Mesothelial cell of epicardium (in vitro differentiated cells): ENCODE measurements at regions not wholly inside any gene's neighbourhood (a gene's known extent, or its start where the extent isn't known, plus 50 kb on each side); places are given as distances from the start of the nearest gene placed in this dataset.
A peak's percentile ranks its signal among the peaks of the same experiment; 100 is the strongest.
"Not testable (repeated sequence)": the region's sequence is repeated elsewhere in the genome, so short reads cannot be mapped to it uniquely, and the experiment has no call there.

Source experiments
- DNase-seq, 2 experiments: peaks; one replicate each; pipeline ENCODE4 v3.0.0; 2021; ENCODE audit warnings: low spot score in 2 of 2; ENCODE audit not compliant: unreplicated experiment in 2 of 2
- H3K27ac Mint-ChIP-seq: 2 replicates; pipeline ENCODE4 v1.8.0; 2021; ENCODE audit warnings: mixed read lengths
- H3K27me3 Mint-ChIP-seq: 2 replicates; pipeline ENCODE4 v1.8.0; 2021; ENCODE audit warnings: low read depth, mixed read lengths
- H3K36me3 Mint-ChIP-seq: 2 replicates; pipeline ENCODE4 v1.8.0; 2021; ENCODE audit warnings: mixed read lengths
- H3K4me1 Mint-ChIP-seq: 2 replicates; pipeline ENCODE4 v1.8.0; 2021; ENCODE audit warnings: mixed read lengths
- H3K4me3 Mint-ChIP-seq: 2 replicates; pipeline ENCODE4 v1.8.0; 2021; ENCODE audit warnings: mild to moderate bottlenecking, moderate library complexity, mixed read lengths
- H3K9me3 Mint-ChIP-seq: 2 replicates; pipeline ENCODE4 v1.8.0; 2021; ENCODE audit warnings: mixed read lengths
- TF ChIP-seq, protein P1 (sequence below): fragments of 200-600 bp; sonication (generic); IDR thresholded peaks from one replicate; pipeline ENCODE4 v1.5.0; 2021; ENCODE audit warnings: antibody characterized with exemption; ENCODE audit not compliant: unreplicated experiment

DNA sequence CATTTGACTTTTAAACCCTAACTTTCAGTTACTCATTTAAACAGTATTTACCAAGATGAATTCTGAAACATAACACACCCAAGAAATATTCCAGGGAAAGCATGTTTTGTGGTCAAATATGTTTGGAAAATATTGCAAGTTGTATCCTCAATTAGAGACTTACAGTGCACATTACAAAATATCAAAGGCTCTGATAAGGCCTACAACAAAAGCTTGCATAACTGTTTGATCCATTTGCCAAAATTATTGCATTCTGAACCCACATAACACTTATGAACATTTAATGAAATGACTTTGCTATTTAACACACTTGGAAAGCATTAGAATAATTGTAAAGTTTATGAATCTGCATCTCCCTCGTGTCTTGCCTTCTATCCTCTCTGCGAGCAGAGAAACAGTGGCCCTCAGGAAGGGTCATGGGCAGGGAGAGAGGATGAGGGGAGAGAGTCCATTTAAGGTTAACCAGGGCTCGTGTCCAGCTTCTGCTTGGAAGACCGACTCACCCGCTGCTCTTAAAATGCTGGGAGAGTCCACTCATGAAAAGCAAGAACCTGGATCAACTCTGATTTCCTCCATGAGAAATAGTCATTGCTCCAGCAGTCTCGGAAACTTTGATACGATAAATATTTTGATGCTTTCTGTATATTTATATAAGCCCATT, 408.2 kb upstream of the ZMIZ1 start:
- TF ChIP-seq, protein P1, sequence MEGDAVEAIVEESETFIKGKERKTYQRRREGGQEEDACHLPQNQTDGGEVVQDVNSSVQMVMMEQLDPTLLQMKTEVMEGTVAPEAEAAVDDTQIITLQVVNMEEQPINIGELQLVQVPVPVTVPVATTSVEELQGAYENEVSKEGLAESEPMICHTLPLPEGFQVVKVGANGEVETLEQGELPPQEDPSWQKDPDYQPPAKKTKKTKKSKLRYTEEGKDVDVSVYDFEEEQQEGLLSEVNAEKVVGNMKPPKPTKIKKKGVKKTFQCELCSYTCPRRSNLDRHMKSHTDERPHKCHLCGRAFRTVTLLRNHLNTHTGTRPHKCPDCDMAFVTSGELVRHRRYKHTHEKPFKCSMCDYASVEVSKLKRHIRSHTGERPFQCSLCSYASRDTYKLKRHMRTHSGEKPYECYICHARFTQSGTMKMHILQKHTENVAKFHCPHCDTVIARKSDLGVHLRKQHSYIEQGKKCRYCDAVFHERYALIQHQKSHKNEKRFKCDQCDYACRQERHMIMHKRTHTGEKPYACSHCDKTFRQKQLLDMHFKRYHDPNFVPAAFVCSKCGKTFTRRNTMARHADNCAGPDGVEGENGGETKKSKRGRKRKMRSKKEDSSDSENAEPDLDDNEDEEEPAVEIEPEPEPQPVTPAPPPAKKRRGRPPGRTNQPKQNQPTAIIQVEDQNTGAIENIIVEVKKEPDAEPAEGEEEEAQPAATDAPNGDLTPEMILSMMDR, result no peak
- Mint-ChIP-seq H3K36me3 (peaks cover 4% of the 10 kb centered on the region), H3K9me3 (peaks cover 8% of the 10 kb centered on the region), H3K27ac (no peak overlapping the region), H3K4me1 (peaks cover 16% of the 10 kb centered on the region), H3K4me3 (no peak overlapping the region), H3K27me3 (no peaks in the 10 kb centered on the region)
- no peak for DNase-seq

DNA sequence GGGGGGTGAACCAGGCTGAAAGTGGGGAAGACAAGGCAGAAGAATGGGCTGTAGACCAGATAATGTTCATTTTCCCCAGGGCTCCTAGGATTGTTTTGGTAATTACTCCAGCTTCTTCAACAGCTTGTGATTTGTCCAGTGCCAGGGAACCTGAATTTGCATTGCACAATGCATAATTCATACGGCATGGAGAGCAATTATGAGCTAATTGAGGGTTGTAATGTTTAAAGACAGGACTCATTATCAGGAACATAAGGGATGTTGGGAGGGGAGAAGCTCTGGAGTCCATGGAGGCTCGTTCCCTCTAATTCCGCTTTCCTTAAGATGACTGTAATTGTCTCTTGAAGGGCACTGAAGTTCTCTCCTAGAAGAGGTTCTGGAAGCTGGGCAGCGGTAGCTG, 405.0 kb upstream of the ZMIZ1 start:
- Mint-ChIP-seq H3K9me3 (peaks cover 31% of the 10 kb centered on the region), H3K27me3 (no peaks in the 10 kb centered on the region)

DNA sequence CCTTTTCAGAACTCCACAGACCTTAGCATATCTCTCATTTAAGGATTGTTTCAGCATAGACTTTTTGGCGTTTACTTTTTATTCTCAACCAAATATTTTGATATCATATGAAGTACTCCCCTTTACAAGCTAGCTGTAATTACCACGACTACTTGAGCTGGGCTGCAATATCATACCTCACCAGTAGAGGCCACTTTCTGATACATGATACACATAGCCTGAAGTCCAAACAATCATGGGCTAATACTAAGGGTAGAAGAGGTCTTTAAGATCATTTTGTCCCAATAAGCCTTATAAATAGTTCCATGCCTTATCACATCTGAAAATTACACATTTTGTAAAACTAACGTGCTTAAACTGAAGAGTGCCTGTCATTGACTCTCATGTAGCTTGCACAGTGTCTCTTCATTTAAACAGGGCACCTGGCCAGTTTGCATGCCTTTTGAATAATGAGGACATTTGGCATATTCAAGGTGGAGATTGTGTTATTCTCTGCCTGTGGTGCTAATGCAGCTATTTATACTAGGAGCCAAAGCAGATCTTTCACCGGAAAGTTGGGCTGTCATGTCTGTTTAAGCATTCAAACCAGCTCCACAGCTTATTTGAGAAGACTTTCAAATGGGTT, 403.7 kb upstream of the ZMIZ1 start:
- no peaks in the 10 kb centered on the region for H3K4me1 Mint-ChIP-seq
- no peaks in the 10 kb centered on the region for H3K27me3 Mint-ChIP-seq
- peaks cover 40% of the 10 kb centered on the region for H3K9me3 Mint-ChIP-seq
- no peak overlapping the region for H3K27ac Mint-ChIP-seq
- no peak overlapping the region for H3K4me3 Mint-ChIP-seq
- TF ChIP-seq, protein P1, result peak; percentile 46
- no peak for DNase-seq
- H3K36me3 Mint-ChIP-seq, result peaks cover 14% of the 10 kb centered on the region

More for the DNA sequence above, 405.0 kb upstream of the ZMIZ1 start:
- H3K4me1 Mint-ChIP-seq, result peaks cover 7% of the 10 kb centered on the region
- TF ChIP-seq, protein P1, result no peak
- H3K27ac Mint-ChIP-seq, result no peak overlapping the region
- no peak overlapping the region for H3K4me3 Mint-ChIP-seq
- DNase-seq, result no peak
- peaks cover 11% of the 10 kb centered on the region for H3K36me3 Mint-ChIP-seq

DNA sequence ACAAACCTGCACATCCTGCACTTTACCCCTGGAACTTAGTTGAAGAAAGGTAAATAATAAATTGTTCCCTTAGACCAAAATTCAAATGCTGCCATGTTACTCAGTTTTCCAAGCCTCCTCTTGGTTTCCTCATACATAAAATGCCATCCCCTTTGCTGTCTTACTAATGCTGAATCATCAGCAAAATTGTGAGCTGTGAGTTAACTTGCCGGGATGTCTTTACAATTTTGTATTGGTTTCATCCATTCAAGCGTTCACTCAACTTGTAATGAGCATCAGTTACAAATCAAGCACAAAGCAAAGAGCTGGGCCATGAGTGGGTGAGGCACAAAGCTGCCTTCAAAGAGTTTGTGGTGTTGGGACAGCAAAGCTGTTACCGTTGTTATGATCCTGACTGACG, 395.8 kb upstream of the ZMIZ1 start:
- Mint-ChIP-seq H3K9me3 (peaks cover 19% of the 10 kb centered on the region), H3K27me3 (no peaks in the 10 kb centered on the region), H3K27ac (no peak overlapping the region), H3K4me1 (peaks cover 11% of the 10 kb centered on the region), H3K4me3 (no peak overlapping the region), H3K36me3 (peaks cover 4% of the 10 kb centered on the region)
- TF ChIP-seq, protein P1, result no peak
- no peak for DNase-seq

DNA sequence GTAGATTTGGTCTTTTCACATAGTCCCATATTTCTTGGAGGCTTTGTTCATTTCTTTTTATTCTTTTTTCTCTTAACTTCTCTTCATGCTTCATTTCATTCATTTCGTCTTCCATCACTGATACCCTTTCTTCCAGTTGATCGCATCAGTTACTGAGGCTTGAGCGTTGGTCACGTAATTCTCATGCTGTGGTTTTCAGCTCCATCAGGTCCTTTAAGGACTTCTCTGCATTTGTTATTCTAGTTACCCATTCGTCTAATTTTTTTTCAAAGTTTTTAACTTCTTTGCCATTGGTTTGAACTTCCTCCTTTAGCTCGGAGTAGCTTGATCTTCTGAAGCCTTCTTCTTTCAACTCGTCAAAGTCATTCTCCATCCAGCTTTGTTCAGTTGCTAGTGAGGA, 387.6 kb upstream of the ZMIZ1 start:
- H3K4me3 Mint-ChIP-seq, DNase-seq, H3K27ac Mint-ChIP-seq, H3K27me3 Mint-ChIP-seq: not testable (repeated sequence)
- Mint-ChIP-seq H3K9me3 (peaks cover 16% of the 10 kb centered on the region), H3K36me3 (peaks cover 11% of the 10 kb centered on the region), H3K4me1 (peaks cover 18% of the 10 kb centered on the region)

DNA sequence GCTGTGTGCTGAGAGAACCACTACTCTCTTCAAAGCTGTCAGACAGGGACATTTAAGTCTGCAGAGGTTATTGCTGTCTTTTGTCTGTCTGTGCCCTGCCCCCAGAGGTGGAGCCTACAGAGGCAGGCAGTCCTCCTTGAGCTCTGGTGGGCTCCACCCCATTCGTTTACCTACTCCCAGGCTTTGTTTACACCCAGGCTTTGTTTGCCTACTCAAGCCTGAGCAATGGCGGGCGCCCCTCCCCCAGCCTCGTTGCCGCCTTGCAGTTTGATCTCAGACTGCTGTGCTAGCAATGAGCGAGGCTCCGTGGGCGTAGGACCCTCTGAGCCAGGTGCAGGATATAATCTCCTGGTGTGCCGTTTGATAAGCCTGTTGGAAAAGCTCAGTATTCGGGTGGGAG, 386.8 kb upstream of the ZMIZ1 start:
- H3K9me3 Mint-ChIP-seq, result peaks cover 16% of the 10 kb centered on the region

More for the DNA sequence above, 386.8 kb upstream of the ZMIZ1 start:
- Mint-ChIP-seq H3K4me1 (peaks cover 20% of the 10 kb centered on the region), H3K36me3 (peaks cover 11% of the 10 kb centered on the region)
- H3K4me3 Mint-ChIP-seq, DNase-seq, H3K27ac Mint-ChIP-seq, H3K27me3 Mint-ChIP-seq: not testable (repeated sequence)
